ENCODE measurements at regions not wholly inside any gene's neighbourhood (a gene's known extent, or its start where the extent isn't known, plus 50 kb on each side); places are given as distances from the start of the nearest gene placed in this dataset.

- Mint-ChIP-seq H3K36me3 (ENCODE audit: unreplicated experiment) (peaks cover 11% of the 10 kb centered on the region), H3K27me3 (ENCODE audit: unreplicated experiment) (no peaks in the 10 kb centered on the region), H3K4me3 (ENCODE audit: unreplicated experiment) (no peak overlapping the region), H3K27ac (ENCODE audit: unreplicated experiment) (no peak overlapping the region), H3K4me1 (ENCODE audit: low read depth, unreplicated experiment) (no peaks in the 10 kb centered on the region), H3K9me3 (ENCODE audit: unreplicated experiment) (peaks cover 4% of the 10 kb centered on the region)
- no peak for TF ChIP-seq CTCF (IDR thresholded peaks at IDR 0.05; ENCODE audit: partially characterized antibody, unreplicated experiment)
- no peak for DNase-seq
Observed at GRCh38 chr1:208496467-208497371, 252.5 kb upstream of the PLXNA2 start.

- no peaks in the 10 kb centered on the region for H3K4me1 Mint-ChIP-seq (ENCODE audit: low read depth, unreplicated experiment)
- no peak for DNase-seq
- peaks cover 11% of the 10 kb centered on the region for H3K36me3 Mint-ChIP-seq (ENCODE audit: unreplicated experiment)
- H3K4me3 Mint-ChIP-seq (ENCODE audit: unreplicated experiment): no peak overlapping the region
- H3K9me3 Mint-ChIP-seq (ENCODE audit: unreplicated experiment): peaks cover 4% of the 10 kb centered on the region
- H3K27ac Mint-ChIP-seq (ENCODE audit: unreplicated experiment): no peak overlapping the region
- no peaks in the 10 kb centered on the region for H3K27me3 Mint-ChIP-seq (ENCODE audit: unreplicated experiment)
- TF ChIP-seq CTCF (IDR thresholded peaks at IDR 0.05; ENCODE audit: partially characterized antibody, unreplicated experiment): no peak
Observed at GRCh38 chr1:208497866-208498541, 253.8 kb upstream of the PLXNA2 start.

- no peak overlapping the region for H3K27ac Mint-ChIP-seq (ENCODE audit: unreplicated experiment)
- TF ChIP-seq CTCF (IDR thresholded peaks at IDR 0.05; ENCODE audit: partially characterized antibody, unreplicated experiment): no peak
- peaks cover 4% of the 10 kb centered on the region for H3K9me3 Mint-ChIP-seq (ENCODE audit: unreplicated experiment)
- DNase-seq: no peak
- no peak overlapping the region for H3K4me3 Mint-ChIP-seq (ENCODE audit: unreplicated experiment)
- H3K36me3 Mint-ChIP-seq (ENCODE audit: unreplicated experiment): peaks cover 6% of the 10 kb centered on the region
- no peaks in the 10 kb centered on the region for H3K4me1 Mint-ChIP-seq (ENCODE audit: low read depth, unreplicated experiment)
- no peaks in the 10 kb centered on the region for H3K27me3 Mint-ChIP-seq (ENCODE audit: unreplicated experiment)
Observed at GRCh38 chr1:208499026-208499425, 254.8 kb upstream of the PLXNA2 start.

GRCh38 chr1:208499601-208500000, 255.4 kb upstream of the PLXNA2 start:
- Mint-ChIP-seq H3K4me1 (ENCODE audit: low read depth, unreplicated experiment) (peaks cover 3% of the 10 kb centered on the region), H3K36me3 (ENCODE audit: unreplicated experiment) (peaks cover 4% of the 10 kb centered on the region), H3K4me3 (ENCODE audit: unreplicated experiment) (no peak overlapping the region), H3K27ac (ENCODE audit: unreplicated experiment) (no peak overlapping the region), H3K27me3 (ENCODE audit: unreplicated experiment) (no peaks in the 10 kb centered on the region), H3K9me3 (ENCODE audit: unreplicated experiment) (peaks cover 3% of the 10 kb centered on the region)
- no peak for DNase-seq
- TF ChIP-seq CTCF (IDR thresholded peaks at IDR 0.05; ENCODE audit: partially characterized antibody, unreplicated experiment): no peak

- peaks cover 4% of the 10 kb centered on the region for H3K36me3 Mint-ChIP-seq (ENCODE audit: unreplicated experiment)
- peaks cover 3% of the 10 kb centered on the region for H3K4me1 Mint-ChIP-seq (ENCODE audit: low read depth, unreplicated experiment)
- peaks cover 1% of the 10 kb centered on the region for H3K9me3 Mint-ChIP-seq (ENCODE audit: unreplicated experiment)
- TF ChIP-seq CTCF (IDR thresholded peaks at IDR 0.05; ENCODE audit: partially characterized antibody, unreplicated experiment): no peak
- H3K4me3 Mint-ChIP-seq (ENCODE audit: unreplicated experiment): no peak overlapping the region
- H3K27me3 Mint-ChIP-seq (ENCODE audit: unreplicated experiment): no peaks in the 10 kb centered on the region
- no peak for DNase-seq
- no peak overlapping the region for H3K27ac Mint-ChIP-seq (ENCODE audit: unreplicated experiment)
Observed at GRCh38 chr1:208500375-208500774, 256.2 kb upstream of the PLXNA2 start.
